Choroid plexus epithelial cell (primary cell): ENCODE measurements at regions not wholly inside any gene's neighbourhood (a gene's known extent, or its start where the extent isn't known, plus 50 kb on each side); places are given as distances from the start of the nearest gene placed in this dataset.
"Not testable (repeated sequence)": the region's sequence is repeated elsewhere in the genome, so short reads cannot be mapped to it uniquely, and the experiment has no call there.

Experiments used
- DNase-seq: peaks from one replicate; pipeline ENCODE4 v3.0.0-alpha.2; 2010; ENCODE audit warnings: low read depth
- H3K4me3 ChIP-seq: 2 replicates; pipeline ENCODE4 v1.5.1; 2011; ENCODE audit warnings: low read depth, mild to moderate bottlenecking, control low read depth, low read length, moderate library complexity
- CTCF ChIP-seq: conservative IDR thresholded peaks from 2 replicates; pipeline ENCODE4 v1.5.1; 2011; ENCODE audit warnings: low read depth, mild to moderate bottlenecking, control low read depth, inconsistent platforms, low read length, moderate library complexity

GRCh38 chr13:91248249-91248648 is 99.2 kb upstream of the MIR17HG start:
- DNase-seq: no peak
- no peak for TF ChIP-seq CTCF
- H3K4me3 ChIP-seq: no peak overlapping the region

- DNase-seq: no peak
- TF ChIP-seq CTCF: no peak
These were observed 98.1 kb upstream of the MIR17HG start for GRCh38 chr13:91249370-91249769.

GRCh38 chr13:91249861-91250260 is 97.6 kb upstream of the MIR17HG start:
- no peak overlapping the region for H3K4me3 ChIP-seq
- DNase-seq: no peak
- no peak for TF ChIP-seq CTCF

More at GRCh38 chr13:91249370-91249769, 98.1 kb upstream of the MIR17HG start:
- no peak overlapping the region for H3K4me3 ChIP-seq

- not testable (repeated sequence) for DNase-seq, H3K4me3 ChIP-seq
These were observed 95.9 kb upstream of the MIR17HG start for GRCh38 chr13:91251573-91251972.

GRCh38 chr13:91264484-91264883 is 83.0 kb upstream of the MIR17HG start:
- no peak for DNase-seq
- no peak overlapping the region for H3K4me3 ChIP-seq
- TF ChIP-seq CTCF: no peak

- no peak for DNase-seq
- H3K4me3 ChIP-seq: no peak overlapping the region
- TF ChIP-seq CTCF: no peak
These were observed 78.2 kb upstream of the MIR17HG start for GRCh38 chr13:91269237-91269636.

- no peak for TF ChIP-seq CTCF
- no peak overlapping the region for H3K4me3 ChIP-seq
- DNase-seq: peak; percentile 26
These were observed 77.5 kb upstream of the MIR17HG start for GRCh38 chr13:91270031-91270430.

- TF ChIP-seq CTCF: no peak
- no peak for DNase-seq
- no peak overlapping the region for H3K4me3 ChIP-seq
These were observed 75.2 kb upstream of the MIR17HG start for GRCh38 chr13:91272235-91272777.
